ENCODE measurements at regions not wholly inside any gene's neighbourhood (a gene's known extent, or its start where the extent isn't known, plus 50 kb on each side); places are given as distances from the start of the nearest gene placed in this dataset.

- no peaks in the 10 kb centered on the region for H3K36me3 ChIP-seq (ENCODE audit: insufficient read depth, low read length)
- no peaks in the 10 kb centered on the region for H3K27me3 ChIP-seq (ENCODE audit: control insufficient read depth, insufficient read depth, low read length)
Measured at GRCh38 chr13:63090524-63090923, 1674.9 kb upstream of the PCDH20 start.

GRCh38 chr13:63088226-63088625 lies 1672.6 kb upstream of the PCDH20 start:
- H3K36me3 ChIP-seq (ENCODE audit: insufficient read depth, low read length) = no peaks in the 10 kb centered on the region

More at GRCh38 chr13:63090524-63090923, 1674.9 kb upstream of the PCDH20 start:
- H3K4me1 ChIP-seq (ENCODE audit: control insufficient read depth, insufficient read depth, low read length) = no peaks in the 10 kb centered on the region
- H3K4me3 ChIP-seq (ENCODE audit: low read length) = no peak overlapping the region
- no peak overlapping the region for H3K4me2 ChIP-seq (ENCODE audit: low read length)
- H3K9me3 ChIP-seq (replicated peaks; ENCODE audit: low read length) = no peaks in the 10 kb centered on the region
- no peak overlapping the region for H3K9ac ChIP-seq (ENCODE audit: low read depth, low read length)

DNA sequence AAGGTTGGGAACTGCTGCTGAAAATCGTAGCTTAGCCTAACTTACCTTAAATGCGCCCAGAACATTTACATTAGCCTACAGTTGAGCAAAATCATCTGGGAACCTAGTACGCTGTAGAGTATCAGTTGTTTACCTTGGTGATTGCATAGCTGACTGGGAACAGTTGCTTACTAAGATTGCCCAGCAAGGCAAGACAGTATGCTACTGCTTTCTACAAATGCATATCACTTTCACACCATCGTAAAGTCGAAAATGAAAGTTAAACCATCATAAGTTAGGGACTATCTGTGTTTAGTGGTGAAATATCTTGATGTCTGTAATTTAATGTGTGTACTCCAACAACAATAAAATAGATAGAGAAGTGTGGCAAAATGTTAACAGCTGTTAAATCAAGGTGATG lies 1670.6 kb upstream of the PCDH20 start:
- no peaks in the 10 kb centered on the region for H3K9me3 ChIP-seq (replicated peaks; ENCODE audit: low read length)
- H3K36me3 ChIP-seq (ENCODE audit: insufficient read depth, low read length) = no peaks in the 10 kb centered on the region
- no peak overlapping the region for H3K4me2 ChIP-seq (ENCODE audit: low read length)

More at GRCh38 chr13:63088226-63088625, 1672.6 kb upstream of the PCDH20 start:
- Histone ChIP-seq H3K4me2 (ENCODE audit: low read length) (no peak overlapping the region), H3K9ac (ENCODE audit: low read depth, low read length) (no peak overlapping the region), H3K9me3 (replicated peaks; ENCODE audit: low read length) (no peaks in the 10 kb centered on the region), H3K27me3 (ENCODE audit: control insufficient read depth, insufficient read depth, low read length) (no peaks in the 10 kb centered on the region), H3K4me1 (ENCODE audit: control insufficient read depth, insufficient read depth, low read length) (no peaks in the 10 kb centered on the region), H3K4me3 (ENCODE audit: low read length) (no peak overlapping the region)

GRCh38 chr13:63085851-63086250 lies 1670.2 kb upstream of the PCDH20 start:
- H3K9ac ChIP-seq (ENCODE audit: low read depth, low read length) = no peak overlapping the region
- H3K36me3 ChIP-seq (ENCODE audit: insufficient read depth, low read length) = no peaks in the 10 kb centered on the region
- no peaks in the 10 kb centered on the region for H3K27me3 ChIP-seq (ENCODE audit: control insufficient read depth, insufficient read depth, low read length)
- H3K4me2 ChIP-seq (ENCODE audit: low read length) = no peak overlapping the region
- H3K9me3 ChIP-seq (replicated peaks; ENCODE audit: low read length) = no peaks in the 10 kb centered on the region
- H3K4me1 ChIP-seq (ENCODE audit: control insufficient read depth, insufficient read depth, low read length) = no peaks in the 10 kb centered on the region
- no peak overlapping the region for H3K4me3 ChIP-seq (ENCODE audit: low read length)

More for the DNA sequence above, 1670.6 kb upstream of the PCDH20 start:
- no peak overlapping the region for H3K4me3 ChIP-seq (ENCODE audit: low read length)
- no peaks in the 10 kb centered on the region for H3K27me3 ChIP-seq (ENCODE audit: control insufficient read depth, insufficient read depth, low read length)
- no peak overlapping the region for H3K9ac ChIP-seq (ENCODE audit: low read depth, low read length)
- H3K4me1 ChIP-seq (ENCODE audit: control insufficient read depth, insufficient read depth, low read length) = no peaks in the 10 kb centered on the region

DNA sequence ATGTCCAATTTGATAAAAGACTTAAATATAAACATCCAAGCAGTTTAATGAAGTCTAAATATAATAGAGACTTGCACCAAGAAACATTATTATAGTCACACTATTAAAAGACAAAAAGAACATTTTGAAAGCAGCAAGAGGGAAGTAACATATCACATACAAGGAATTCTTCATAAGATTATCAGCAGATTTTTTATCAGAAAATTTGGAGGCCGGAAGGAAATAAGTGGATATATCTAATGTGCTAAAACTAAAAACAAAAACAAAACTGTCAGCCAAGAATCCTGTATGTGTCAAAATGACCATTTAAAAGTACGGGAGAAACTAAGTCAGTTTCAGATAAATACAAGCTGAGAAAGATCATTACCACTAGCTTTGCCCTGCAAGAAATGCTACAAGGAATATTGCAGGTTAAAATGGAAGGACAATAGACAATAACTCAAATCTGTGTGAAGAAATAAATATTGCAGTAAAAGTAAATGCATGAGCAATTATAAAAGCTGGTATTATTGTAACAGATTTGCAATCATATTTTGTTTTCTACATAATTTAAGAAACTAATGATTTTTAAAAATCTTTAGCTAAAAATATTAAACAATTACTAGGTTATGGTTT lies 1665.9 kb upstream of the PCDH20 start:
- H3K4me2 ChIP-seq (ENCODE audit: low read length) = no peak overlapping the region
- no peaks in the 10 kb centered on the region for H3K9me3 ChIP-seq (replicated peaks; ENCODE audit: low read length)
- H3K9ac ChIP-seq (ENCODE audit: low read depth, low read length) = no peak overlapping the region
- H3K4me1 ChIP-seq (ENCODE audit: control insufficient read depth, insufficient read depth, low read length) = no peaks in the 10 kb centered on the region
- no peaks in the 10 kb centered on the region for H3K27me3 ChIP-seq (ENCODE audit: control insufficient read depth, insufficient read depth, low read length)
- no peak overlapping the region for H3K4me3 ChIP-seq (ENCODE audit: low read length)
- no peaks in the 10 kb centered on the region for H3K36me3 ChIP-seq (ENCODE audit: insufficient read depth, low read length)

DNA sequence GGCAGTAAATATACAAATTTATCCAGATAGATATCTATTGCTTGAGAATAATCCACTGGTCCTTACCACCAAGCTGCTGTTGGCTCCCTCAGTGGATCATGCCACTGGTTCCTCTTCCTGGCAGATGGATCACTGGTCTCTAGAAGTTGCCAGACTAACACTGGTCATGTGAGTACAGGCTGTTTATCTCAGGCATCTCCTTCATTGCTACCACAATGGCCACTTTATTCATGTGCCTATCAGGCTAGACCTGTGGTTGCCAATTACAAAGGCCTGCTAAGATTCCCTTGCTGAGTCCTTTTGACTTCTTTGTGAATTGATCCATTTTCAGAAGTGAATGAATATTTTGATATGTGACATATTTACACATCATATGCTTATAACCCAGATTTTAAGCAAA lies 1659.5 kb upstream of the PCDH20 start:
- Histone ChIP-seq H3K36me3 (ENCODE audit: insufficient read depth, low read length) (no peaks in the 10 kb centered on the region), H3K4me1 (ENCODE audit: control insufficient read depth, insufficient read depth, low read length) (no peaks in the 10 kb centered on the region), H3K4me2 (ENCODE audit: low read length) (no peak overlapping the region), H3K4me3 (ENCODE audit: low read length) (no peak overlapping the region), H3K27me3 (ENCODE audit: control insufficient read depth, insufficient read depth, low read length) (no peaks in the 10 kb centered on the region), H3K9ac (ENCODE audit: low read depth, low read length) (no peak overlapping the region), H3K9me3 (replicated peaks; ENCODE audit: low read length) (no peaks in the 10 kb centered on the region)

- H3K9me3 ChIP-seq (replicated peaks; ENCODE audit: low read length) = peaks cover 3% of the 10 kb centered on the region
- no peak overlapping the region for H3K4me3 ChIP-seq (ENCODE audit: low read length)
- no peaks in the 10 kb centered on the region for H3K36me3 ChIP-seq (ENCODE audit: insufficient read depth, low read length)
- no peak overlapping the region for H3K9ac ChIP-seq (ENCODE audit: low read depth, low read length)
- no peaks in the 10 kb centered on the region for H3K27me3 ChIP-seq (ENCODE audit: control insufficient read depth, insufficient read depth, low read length)
- no peaks in the 10 kb centered on the region for H3K4me1 ChIP-seq (ENCODE audit: control insufficient read depth, insufficient read depth, low read length)
- no peak overlapping the region for H3K4me2 ChIP-seq (ENCODE audit: low read length)
Measured at GRCh38 chr13:63050287-63050686, 1634.6 kb upstream of the PCDH20 start.

GRCh38 chr13:63048653-63049052 lies 1633.0 kb upstream of the PCDH20 start:
- H3K9ac ChIP-seq (ENCODE audit: low read depth, low read length) = no peak overlapping the region
- H3K36me3 ChIP-seq (ENCODE audit: insufficient read depth, low read length) = no peaks in the 10 kb centered on the region
- H3K27me3 ChIP-seq (ENCODE audit: control insufficient read depth, insufficient read depth, low read length) = no peaks in the 10 kb centered on the region
- H3K4me1 ChIP-seq (ENCODE audit: control insufficient read depth, insufficient read depth, low read length) = no peaks in the 10 kb centered on the region
- H3K4me2 ChIP-seq (ENCODE audit: low read length) = no peak overlapping the region
- no peak overlapping the region for H3K4me3 ChIP-seq (ENCODE audit: low read length)
- peaks cover 4% of the 10 kb centered on the region for H3K9me3 ChIP-seq (replicated peaks; ENCODE audit: low read length)

DNA sequence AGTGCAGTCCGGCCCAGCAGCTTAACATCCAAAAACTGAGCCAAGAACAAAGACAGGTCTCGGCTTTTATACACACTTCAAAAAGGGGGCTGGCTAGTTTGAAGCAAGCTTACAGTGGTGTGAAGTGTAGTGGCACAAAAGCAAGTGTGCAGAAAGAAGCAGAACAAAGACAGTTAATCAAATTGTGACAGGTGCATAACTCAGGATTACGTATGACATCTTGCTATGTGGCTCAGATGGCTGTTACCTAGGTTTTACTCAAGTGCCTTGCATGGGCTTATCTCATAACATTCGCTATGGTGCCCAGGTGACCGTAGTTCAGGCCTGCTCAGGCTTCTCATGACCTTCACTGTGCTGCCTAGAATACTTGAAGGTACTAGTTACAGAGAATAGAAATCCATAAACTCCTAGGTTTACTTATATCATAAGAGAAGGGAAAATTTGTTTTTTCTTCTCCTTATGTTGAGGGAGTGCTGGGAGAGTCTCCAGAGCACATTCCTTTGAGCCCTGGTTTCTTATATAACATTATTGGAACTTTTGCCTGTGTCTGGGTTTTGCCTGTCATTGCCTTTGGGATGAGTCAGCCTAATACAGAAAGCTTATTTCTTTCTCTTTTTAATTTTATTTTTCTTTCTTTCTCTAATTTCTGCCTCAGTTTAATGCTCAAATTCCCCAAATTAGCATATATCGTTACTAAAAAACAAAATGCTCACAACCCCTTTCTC lies 1629.1 kb upstream of the PCDH20 start:
- Histone ChIP-seq H3K9me3 (replicated peaks; ENCODE audit: low read length) (peaks cover 7% of the 10 kb centered on the region), H3K4me1 (ENCODE audit: control insufficient read depth, insufficient read depth, low read length) (no peaks in the 10 kb centered on the region), H3K27me3 (ENCODE audit: control insufficient read depth, insufficient read depth, low read length) (no peaks in the 10 kb centered on the region), H3K9ac (ENCODE audit: low read depth, low read length) (no peak overlapping the region), H3K36me3 (ENCODE audit: insufficient read depth, low read length) (no peaks in the 10 kb centered on the region), H3K4me2 (ENCODE audit: low read length) (no peak overlapping the region), H3K4me3 (ENCODE audit: low read length) (no peak overlapping the region)

DNA sequence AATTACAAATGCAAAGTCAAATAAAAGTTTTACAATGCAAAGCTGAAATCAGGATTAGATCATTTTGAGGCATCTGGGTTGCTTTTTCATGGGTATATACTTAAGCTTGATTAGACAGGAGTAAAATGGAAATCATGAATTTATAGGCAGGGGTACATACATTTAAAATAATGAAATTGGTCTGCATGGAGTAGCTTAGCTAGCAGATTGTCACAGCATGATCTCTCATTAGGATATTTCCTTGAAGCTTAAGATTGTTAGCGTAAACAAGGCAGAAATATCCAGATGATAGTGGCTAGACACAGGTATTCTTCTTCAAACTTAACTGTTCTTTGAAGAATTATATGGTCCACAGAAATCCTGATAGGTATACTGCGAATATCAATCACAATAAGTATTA lies 1627.0 kb upstream of the PCDH20 start:
- peaks cover 7% of the 10 kb centered on the region for H3K9me3 ChIP-seq (replicated peaks; ENCODE audit: low read length)
- H3K36me3 ChIP-seq (ENCODE audit: insufficient read depth, low read length) = no peaks in the 10 kb centered on the region
- no peaks in the 10 kb centered on the region for H3K4me1 ChIP-seq (ENCODE audit: control insufficient read depth, insufficient read depth, low read length)
- no peaks in the 10 kb centered on the region for H3K27me3 ChIP-seq (ENCODE audit: control insufficient read depth, insufficient read depth, low read length)
- no peak overlapping the region for H3K4me2 ChIP-seq (ENCODE audit: low read length)
- no peak overlapping the region for H3K4me3 ChIP-seq (ENCODE audit: low read length)
- no peak overlapping the region for H3K9ac ChIP-seq (ENCODE audit: low read depth, low read length)

DNA sequence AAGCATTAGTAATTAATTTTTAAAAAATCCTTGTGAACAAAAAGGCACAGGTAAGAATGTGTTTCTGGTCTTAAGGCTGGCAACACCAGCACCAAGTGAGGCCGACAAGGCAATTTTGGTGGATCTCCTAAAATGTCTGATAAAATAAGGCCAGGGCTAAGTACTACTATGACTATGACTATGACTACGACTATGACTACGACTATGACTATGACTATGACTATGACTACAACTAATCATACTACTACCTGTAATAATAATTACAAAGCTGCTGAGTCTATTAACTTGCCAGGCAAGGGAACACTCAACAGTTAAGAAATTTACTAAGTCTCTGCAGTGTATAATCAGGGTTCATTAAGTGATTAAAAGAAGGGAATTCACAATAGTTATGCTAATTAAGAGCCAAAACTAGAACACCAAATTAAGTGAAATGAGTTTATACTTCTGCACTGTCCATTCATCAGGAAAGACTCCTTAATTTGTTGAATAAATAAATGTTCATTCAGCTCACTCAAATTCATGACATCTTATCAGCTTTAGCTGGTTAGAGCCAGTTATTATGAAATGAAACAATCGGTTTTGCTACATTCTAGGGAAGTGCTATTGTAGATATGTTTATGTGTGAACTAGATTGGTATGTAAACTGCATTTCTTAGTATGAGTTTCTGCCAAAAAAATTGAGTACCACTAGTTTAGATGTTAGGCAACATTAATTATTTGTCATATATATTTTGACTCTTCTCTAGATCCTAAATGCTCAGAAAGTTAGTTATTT lies 1626.2 kb upstream of the PCDH20 start:
- Histone ChIP-seq H3K4me3 (ENCODE audit: low read length) (no peak overlapping the region), H3K4me1 (ENCODE audit: control insufficient read depth, insufficient read depth, low read length) (no peaks in the 10 kb centered on the region), H3K36me3 (ENCODE audit: insufficient read depth, low read length) (no peaks in the 10 kb centered on the region), H3K9ac (ENCODE audit: low read depth, low read length) (no peak overlapping the region), H3K9me3 (replicated peaks; ENCODE audit: low read length) (peaks cover 7% of the 10 kb centered on the region), H3K4me2 (ENCODE audit: low read length) (no peak overlapping the region), H3K27me3 (ENCODE audit: control insufficient read depth, insufficient read depth, low read length) (no peaks in the 10 kb centered on the region)

All from skeletal muscle satellite cell (primary cell).